ENCODE measurements at regions not wholly inside any gene's neighbourhood (a gene's known extent, or its start where the extent isn't known, plus 50 kb on each side); places are given as distances from the start of the nearest gene placed in this dataset.

GRCh38 chr4:106624671-106625070 lies 256.1 kb upstream of the GIMD1 start:
- TF ChIP-seq GATA2 (IDR thresholded peaks at IDR 0.05; ENCODE audit: low read depth, low read length) (no peak), GATA3 (IDR thresholded peaks at IDR 0.05; ENCODE audit: low read depth, low read length) (no peak)

Data from SH-SY5Y (cell line).